DMS 273 treated with DMSO at 0.1 percent for 48 hours (cell line): ENCODE measurements at regions not wholly inside any gene's neighbourhood (a gene's known extent, or its start where the extent isn't known, plus 50 kb on each side); places are given as distances from the start of the nearest gene placed in this dataset.
A peak's percentile ranks its signal among the peaks of the same experiment; 100 is the strongest.

Source experiments
- DNase-seq: peaks from one replicate; lab custom pipeline; 2025; lab: John Stamatoyannopoulos, UW

DNA sequence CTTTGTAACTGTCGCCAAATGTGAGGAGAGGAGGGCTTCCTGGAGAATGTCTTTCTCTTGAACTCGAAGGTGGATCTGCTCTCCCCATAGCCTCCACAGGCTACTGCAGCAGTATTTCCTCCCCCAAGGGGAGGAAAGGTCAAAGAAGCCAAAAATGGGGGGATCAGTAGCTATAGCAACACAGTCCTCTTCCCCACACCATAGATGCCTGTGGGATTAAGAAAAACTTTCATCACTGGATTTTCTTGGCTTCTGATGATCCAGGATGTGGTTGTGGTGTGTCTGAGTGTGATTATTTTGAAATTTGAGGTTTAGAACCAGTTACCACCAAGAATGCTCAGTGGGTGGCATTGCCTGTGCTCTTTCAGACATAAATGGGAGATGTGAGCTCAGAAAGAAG, 140.1 kb upstream of the SPACA1 start:
- DNase-seq = no peak

DNA sequence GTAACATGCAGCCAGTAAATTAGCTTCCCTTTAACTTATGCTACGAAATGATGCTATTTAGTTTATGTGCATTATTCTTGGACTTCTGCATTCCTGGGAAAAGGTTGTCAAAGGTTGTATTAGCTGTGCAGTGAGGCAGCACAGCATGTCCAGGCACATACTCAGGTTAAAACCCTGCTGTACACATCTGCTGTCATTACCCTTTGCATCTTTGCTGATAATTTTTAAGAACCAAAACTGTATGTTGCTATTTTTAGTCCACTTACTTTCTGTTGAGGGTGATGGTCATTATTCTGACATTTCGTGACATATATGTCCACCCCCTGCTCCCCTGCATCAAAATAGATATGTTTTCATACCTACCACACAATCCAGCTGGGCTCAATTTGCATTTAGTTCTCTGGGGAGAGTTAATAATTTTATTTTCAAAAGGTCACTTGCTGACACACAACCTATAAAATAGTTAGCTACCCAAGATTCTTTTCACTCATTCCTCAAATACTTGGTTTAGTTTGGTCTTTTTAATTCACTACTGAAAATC, 142.5 kb upstream of the SPACA1 start:
- DNase-seq = no peak

DNA sequence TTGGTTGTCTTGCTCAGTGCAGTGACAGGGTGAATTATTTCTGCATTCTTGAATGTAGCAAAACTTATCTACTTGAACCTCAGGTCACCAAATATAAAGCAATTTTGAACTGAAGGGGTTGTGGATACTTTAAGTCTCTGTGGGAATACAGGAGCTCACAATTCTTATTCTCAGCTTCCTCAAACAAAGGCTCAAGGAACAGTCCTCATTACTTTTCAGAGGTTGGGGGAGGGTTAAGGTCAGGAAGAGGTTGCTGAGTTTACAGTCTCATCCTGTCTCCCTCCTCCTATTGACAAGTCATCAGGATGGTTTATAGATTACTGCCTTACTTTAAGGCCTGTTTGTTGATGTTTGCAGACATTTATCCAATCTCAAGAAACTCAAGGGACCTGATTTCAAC, 143.6 kb upstream of the SPACA1 start:
- DNase-seq = no peak

DNA sequence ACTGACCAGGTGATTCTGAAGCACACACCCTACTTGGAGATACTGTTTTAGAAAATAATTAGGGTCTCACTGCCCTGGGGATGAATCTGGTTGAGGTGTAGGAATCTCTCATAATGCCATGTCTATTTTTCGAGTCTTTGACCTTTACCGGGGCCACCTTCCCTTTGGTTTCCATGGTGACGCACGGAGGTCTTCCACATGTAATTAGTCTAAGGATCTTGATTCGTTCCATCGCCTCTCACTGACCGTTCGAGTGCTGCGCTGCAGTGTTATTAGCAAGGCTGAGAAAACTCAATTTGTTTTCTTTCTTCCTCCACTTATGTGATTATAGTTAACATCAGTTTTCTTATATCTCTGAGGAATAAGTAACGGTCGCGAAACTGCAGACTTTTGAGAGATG, 144.3 kb upstream of the SPACA1 start:
- DNase-seq = no peak

DNA sequence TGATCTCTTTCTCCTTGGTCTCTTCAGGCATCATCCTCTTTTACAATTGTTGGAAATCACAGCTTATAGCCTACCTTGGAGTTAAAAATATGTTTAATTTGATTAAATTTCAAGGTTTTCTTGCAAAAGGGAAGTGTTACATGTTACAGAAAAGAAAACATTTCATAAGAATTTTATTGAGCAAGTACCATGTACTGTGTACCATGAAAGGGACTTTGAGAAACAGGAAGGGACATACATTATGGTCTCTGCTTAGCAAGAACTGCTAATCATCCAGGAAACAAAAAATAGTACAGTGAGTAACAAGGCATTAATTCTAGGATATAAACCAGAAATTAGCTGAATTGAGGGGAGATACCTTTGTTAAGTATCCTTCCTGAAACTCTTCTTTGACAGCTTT, 145.3 kb upstream of the SPACA1 start:
- DNase-seq = no peak

DNA sequence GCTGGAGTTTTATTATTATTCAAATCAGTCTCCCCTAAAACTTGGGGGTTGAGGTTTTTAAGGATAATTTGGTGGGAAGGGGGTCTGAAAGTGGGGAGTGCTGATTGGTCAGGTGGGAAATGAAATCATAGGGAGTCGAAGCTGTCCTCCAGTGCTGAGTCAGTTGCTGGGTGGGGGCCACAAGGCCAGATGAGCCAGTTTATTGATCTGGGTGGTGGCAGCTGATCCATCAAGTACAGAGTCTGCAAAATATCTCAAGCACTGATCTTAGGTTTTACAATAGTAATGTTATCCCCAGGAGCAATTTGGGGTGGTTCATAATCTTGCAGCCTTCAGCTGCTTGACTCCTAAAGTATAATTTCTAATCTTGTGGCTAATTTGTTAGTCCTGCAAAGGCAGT, 146.0 kb upstream of the SPACA1 start:
- DNase-seq = no peak

DNA sequence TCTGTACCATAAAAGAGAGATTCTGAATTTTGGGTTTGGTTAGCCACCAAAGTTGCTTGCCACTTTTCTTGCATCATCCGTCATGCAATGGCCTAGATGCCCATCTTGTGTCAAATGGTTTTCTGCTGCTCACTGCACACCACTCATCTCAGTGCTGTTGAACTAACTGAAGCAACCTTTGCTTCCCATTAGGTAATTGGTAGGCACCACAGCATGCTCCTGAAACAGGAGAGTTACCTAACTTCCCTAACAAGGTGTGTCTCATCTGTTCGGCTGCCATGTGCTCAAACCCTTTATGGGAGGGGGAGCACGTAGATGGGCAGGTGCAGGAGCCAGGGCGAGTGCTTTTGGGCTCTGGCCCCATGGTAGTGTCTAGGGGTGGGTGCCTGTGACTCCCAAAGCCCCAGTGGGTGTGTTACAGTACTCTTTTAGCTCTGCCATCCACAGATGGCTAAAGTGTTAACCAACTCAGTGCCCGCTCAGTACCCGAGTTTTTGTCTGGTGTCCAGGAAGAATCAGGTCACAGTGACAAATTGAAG, 147.4 kb upstream of the SPACA1 start:
- no peak for DNase-seq

DNA sequence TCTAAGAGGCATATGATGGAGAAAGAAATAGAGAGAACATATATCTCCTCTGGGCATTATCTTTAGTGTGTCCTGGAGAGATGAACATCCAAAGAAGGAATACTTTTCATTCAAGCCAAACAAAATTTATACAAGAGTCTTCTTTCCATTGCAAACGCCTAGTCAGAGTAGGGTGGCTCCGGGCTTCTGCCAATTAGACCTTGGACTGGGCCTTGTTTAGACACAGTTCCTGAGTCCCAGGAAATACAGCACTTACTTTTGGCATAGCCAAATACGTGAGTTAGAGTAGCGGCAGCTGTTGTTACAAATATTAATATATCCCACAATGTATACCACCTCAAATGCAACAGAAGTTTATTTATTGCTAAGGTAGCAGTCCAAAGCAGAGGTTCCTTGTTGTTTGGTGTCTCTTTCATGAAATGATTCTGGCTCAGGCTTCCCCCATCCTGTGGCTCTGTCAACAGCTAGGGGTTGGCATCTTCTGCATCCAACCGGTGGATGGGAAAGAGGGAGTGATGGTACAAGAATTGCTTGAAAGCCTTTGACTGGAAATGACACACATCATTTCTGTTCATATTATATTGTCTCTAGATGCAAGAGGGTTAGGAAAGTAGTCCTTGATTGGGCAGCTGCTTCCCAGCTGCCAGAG, 148.0 kb upstream of the SPACA1 start:
- DNase-seq = no peak

DNA sequence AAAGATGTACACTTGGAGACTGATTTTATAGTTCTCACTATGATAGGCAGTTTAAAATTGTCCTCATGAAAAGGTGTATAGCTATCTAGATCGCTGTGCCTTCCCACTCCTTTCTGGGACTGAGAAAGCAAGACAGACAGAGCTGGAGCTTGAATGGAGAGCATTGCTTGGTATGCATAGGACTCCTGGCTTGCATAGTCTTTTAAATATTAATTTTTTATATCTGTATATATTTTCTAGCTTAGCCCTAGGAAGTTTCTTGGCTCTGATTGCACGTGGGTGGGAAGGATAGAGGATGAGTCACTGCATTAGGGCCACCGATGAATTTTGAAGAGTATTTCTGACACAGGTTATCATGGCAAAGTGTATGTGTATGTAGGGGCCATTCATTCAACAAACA, 150.0 kb upstream of the SPACA1 start:
- DNase-seq = no peak

DNA sequence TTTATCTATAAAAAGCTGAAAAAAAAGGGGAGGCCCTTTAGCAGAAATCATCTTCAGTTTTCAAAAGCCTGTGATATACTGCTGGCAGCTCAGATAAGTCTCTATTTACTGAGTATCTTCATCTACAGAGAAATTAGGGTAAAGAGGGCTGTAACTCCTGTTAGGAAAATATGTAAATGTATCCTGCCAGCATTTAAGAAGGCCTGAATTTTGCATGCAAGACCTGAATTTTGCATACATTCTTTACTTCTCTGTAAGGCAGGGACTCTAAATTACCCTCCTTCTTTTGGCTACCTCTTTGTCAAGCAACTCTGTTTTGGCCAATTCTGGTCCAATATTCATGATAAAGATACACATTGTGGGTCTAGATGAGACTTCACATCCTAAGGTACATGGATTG, 150.6 kb upstream of the SPACA1 start:
- no peak for DNase-seq

DNA sequence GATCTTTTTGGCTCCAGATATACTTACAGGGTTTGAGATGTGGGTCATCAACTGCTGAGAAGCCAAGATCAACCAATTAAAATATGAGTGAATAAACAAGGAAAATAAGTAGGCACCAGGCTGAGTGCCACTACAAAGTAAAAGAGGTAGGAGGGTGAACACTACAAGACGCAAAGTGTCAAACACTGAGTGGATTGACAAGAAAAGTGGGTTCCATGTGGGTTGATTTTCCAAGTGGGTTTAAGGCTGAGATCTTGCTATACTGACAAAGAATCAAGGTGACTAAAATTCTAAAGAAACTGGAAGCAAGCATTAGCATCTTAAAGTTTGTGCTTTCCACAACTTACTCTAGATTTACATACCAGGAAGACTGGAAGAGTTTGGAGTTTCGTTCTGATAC, 160.4 kb upstream of the SPACA1 start:
- DNase-seq = no peak

DNA sequence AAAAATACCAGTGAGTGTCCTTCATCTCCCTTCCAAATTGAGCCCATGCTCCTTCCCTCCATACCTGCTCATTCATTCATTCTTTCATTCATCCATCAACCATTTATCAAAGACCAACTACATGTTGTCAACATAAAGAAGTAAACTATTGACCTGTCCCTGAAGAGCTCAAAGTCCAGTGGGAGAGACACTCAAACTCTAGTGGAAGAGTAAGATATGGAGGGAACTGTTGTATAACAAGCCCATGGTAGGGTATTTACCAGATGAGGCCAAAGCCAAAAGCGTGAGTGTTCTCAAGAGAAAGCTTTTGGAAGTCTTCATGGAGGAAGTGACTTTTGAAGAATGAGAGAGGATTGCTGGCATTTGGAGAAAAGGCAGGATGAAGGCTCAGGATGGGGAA, 163.4 kb upstream of the SPACA1 start:
- DNase-seq = no peak

DNA sequence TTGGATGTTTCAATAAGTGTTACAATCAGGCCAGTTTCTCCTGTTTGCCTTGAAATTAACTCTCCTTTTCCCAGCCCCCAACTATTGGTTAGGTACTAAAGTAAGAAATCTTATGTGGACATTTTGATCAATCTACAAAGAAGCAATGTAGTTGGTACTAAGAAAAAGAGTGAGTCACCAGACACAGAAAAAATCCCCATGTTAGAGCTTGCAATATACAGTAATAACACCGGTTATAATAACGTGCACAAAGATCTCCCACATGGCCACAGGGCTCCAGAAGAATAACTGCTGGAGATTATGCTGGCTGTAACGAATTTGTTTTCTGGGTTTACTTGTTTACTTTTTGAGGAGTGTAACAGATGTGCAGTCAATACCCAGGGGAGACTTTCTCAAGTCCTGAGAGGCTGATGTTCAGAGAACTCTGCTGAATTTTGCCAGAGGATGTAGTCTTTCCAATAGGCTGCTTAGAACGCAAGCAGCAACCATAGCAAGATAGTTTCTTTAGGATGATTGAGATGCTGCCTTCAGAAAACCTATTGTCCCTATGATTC, 166.2 kb upstream of the SPACA1 start:
- no peak for DNase-seq

DNA sequence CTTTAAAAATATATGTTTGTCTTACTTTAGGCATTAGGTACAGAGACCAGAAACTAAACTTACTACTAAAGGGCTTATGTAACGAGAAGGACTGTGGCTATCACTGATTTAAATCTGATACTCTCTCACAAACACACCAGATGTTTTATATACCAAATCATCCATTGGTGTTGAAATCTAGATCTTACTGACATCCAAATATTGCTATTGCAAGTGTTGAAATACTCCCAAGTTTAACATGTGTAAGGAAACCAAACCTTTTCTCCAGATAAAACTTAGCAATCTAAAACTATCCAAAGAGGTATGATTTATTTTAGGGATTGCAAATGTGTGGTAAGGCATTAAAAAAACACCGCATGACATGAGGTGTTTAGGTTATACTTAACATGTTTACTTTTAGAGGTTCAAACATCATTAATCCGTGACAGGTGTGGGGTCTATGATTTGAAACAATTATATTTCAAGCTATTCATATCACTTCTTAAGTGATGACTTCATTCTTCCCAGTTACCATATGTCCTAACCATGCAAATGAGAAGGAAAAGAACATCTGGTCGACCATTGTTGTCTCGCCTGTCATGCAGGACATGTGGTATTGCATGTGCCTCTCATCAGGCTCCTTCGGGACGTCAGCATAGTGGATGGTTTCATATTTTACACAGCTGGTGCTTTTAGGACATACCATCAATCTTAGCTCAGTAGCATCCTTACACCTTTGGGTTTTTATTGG, 168.3 kb upstream of the SPACA1 start:
- peak; percentile 69 for DNase-seq

DNA sequence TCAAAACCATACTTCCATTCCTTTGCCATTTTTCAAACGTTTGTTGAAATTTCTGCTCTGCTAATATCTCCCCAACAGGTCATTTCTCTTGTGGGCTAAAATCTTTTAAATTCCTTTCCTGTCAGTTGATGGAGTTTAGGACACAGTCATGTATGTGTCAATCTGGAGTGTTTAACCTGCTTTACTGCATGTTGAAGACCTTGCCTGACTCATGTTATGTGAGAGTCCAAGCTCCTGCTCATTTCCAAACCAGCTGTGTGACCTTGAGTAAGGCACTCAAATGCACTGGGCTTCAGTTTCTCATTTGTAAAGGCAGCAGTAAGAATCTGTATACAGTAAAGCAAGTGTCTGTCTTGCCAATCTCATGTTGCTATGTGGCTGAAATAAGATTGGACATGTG, 171.9 kb upstream of the SPACA1 start:
- no peak for DNase-seq

DNA sequence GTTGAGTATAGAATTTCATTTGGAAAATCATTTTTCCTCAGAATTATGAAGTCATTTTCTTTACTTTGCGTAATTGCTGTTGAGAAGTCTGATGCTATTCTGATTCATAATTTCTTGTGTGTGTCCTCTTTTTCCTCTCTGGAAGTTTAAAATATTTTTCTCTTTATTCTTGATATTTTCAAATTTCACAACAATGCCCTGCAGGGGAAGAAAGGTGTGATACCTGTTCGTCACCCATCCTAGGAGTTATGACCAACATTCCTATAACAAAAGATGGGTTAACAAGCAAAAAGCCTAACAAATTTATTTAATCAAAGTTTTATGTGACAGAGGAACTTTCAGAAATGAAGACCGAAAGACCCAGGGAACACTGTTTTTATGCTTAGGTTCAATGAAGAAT, 171.5 kb upstream of the AKIRIN2 start:
- DNase-seq = no peak

DNA sequence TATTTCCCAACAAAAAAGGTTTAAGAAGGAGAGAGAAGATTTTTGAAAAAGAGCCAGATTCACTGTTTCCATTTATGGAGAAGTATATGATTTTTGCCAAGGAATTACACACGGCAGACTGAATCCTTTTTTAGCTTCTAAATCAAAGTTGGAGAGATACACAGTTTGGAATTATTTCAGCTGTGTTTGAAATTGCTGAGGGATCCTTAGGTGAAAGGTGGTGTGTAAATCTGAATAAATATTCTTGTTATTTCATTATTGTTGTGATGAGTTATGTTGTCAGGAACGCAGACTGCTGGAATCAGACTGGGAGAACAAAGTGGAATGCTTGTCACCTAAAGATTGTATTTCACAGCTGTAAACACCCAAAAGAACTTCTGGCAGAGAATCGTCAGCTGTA, 168.5 kb upstream of the AKIRIN2 start:
- no peak for DNase-seq

DNA sequence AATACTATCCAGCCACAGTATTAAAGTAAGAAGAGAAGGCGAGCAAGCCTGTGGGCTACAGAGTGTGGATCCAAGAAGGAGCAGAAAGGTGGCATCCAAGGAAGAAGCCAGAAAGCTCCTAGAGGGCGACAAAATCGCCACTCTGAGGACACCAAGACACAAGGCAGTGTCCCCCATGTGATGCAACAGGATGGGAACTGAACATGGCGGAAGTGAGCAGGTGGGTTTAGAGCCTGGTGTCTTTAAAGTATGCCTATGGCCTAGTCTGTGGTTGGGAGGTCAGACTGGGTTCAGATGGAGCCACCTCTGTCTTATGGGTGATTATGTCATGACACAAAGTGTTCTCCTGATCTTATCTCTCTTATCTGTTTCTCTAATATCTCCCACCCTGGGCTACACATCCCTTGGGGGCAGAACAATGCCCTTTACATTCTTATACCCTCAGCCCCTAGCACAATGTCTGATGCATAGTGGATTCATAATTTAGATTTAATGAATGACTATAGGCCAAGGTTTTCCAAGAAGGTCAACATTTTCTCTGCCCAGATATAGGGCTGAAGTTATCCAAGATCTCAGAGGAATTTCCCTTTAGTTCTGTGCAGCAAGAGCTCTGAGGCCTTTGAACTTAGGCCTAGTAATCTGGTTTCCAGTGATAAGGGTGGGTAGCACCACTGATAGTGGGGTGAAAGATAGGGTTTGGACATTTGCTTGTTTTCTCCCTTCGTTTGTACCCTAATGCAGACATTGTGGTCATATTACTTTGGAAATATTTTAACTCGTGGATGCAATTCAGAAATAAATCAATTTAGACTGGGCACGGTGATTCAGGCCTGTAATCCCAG, 167.3 kb upstream of the AKIRIN2 start:
- no peak for DNase-seq

DNA sequence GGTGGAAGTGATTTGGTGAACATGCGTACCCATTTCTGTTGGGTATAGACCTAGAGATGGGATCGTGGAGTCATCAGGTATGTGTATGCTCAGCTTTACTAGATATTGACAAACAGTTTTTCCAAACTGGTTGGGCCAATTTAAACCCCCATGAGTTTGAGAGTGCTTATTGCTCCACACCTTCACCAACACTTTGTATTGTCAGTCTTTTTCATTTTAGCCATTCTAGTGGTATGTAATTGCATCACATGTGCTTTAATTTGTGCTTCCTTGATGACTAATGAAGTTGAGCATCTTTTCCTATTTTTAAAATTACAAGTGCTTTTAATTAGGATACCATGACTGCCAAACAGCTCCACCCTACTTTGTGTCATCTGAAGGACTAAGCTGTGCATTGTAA, 158.9 kb upstream of the AKIRIN2 start:
- DNase-seq = no peak

DNA sequence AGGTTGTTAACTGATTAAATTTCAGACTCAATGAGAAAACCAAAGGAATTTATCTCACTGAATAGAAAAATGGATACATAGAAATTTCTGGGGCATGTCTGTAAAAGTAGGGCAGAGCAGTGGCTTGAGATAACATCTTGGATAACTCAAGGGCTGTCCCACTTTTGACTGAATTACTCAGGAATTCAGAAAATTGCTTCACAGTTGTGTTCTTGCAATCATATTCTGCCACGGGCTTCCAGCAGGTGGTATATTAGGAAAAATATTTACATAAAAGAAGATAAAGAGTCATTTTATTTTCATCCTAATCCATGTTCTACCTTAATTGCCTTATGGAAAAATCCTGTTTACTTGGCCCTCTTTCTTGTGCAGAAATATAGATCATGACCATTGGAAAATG, 156.4 kb upstream of the AKIRIN2 start:
- DNase-seq = no peak

DNA sequence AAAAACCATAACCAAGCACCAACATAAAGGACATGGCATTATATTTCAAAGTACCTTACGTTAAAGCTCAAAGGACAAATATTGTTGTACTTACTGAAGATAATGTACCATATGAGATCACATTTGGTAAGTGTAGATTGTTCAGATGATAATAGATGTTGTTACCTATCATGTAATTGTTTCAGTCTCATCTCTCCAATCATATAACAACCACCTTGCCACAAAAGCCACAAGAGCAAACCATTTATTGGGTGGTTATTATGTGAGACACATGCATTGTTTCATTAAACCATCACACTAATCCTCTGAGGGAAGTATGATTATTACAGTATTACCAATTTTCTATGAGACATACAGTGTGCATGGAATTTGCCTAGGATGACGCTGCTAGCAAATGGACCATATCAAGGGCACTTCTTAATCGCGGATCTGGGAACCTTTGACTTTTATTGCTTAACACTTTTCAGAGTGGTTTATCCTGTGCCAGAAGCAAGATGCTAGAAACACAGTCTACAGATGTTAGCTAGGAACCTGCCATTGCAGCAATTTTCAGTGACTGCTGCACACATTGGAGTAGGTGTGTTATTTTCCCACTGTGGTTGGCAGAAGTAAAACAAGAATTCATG, 149.8 kb upstream of the AKIRIN2 start:
- DNase-seq = no peak

DNA sequence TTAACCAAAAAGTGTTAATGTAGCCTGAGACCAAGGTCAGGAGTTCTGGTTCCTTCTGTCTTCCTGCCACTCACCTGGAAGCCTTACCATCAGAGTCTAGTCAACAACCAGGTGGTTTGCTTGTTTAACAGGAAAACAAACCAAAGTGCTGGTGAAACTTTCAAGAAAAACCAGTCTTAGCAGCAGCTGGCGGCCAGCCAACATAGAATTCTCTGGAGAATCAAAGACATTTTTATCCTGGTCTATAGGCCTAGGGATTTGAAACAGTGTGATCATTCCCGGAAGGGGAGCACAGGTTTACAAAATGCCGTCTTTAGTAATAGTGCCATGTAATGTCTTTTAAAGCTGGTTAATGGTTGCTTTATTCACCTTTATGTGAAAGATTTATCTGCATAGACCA, 146.6 kb upstream of the AKIRIN2 start:
- no peak for DNase-seq
